ENCODE measurements at regions not wholly inside any gene's neighbourhood (a gene's known extent, or its start where the extent isn't known, plus 50 kb on each side); places are given as distances from the start of the nearest gene placed in this dataset.

- H3K4me1 Mint-ChIP-seq: no peaks in the 10 kb centered on the region
- Histone ChIP-seq H3K27me3 (ENCODE audit: insufficient read depth, low read length) (no peaks in the 10 kb centered on the region), H3K4me1 (ENCODE audit: insufficient read depth, low read length) (no peaks in the 10 kb centered on the region), H3K27ac (ENCODE audit: low read depth, low read length) (no peak overlapping the region), H3K4me3 (ENCODE audit: low read length in 2 of 2) (no peak overlapping the region), H3K36me3 (ENCODE audit: insufficient read depth, low read length) (no peaks in the 10 kb centered on the region), H3K9me3 (ENCODE audit: control insufficient read depth in 1 of 2, low read length in 2 of 2) (no peaks in the 10 kb centered on the region)
- no peak overlapping the region for H3K4me3 Mint-ChIP-seq
- ChIA-PET CTCF (ENCODE audit: partially characterized antibody) (no interaction called here), POLR2A (ENCODE audit: partially characterized antibody) (no interaction called here)
- peaks cover 0 to 10% (median 0%) of the 10 kb centered on the region in 8 donors for H3K9me3 Mint-ChIP-seq
- H3K36me3 Mint-ChIP-seq: no peaks in the 10 kb centered on the region
- H3K27me3 Mint-ChIP-seq: no peaks in the 10 kb centered on the region
- DNase-seq: no peak
- intact Hi-C loops (cut with micrococcal nuclease): no loop called here
- no peak overlapping the region for H3K27ac Mint-ChIP-seq
Observed at GRCh38 chr18:39635192-39635591, 2069.6 kb upstream of the CELF4 start.

GRCh38 chr18:39627936-39628335 lies 2062.3 kb upstream of the CELF4 start:
- intact Hi-C loops (cut with micrococcal nuclease): no loop called here
- Mint-ChIP-seq H3K4me1 (no peaks in the 10 kb centered on the region), H3K36me3 (no peaks in the 10 kb centered on the region), H3K27ac (no peak overlapping the region), H3K4me3 (no peak overlapping the region), H3K27me3 (no peaks in the 10 kb centered on the region), H3K9me3 (peaks cover 0 to 9% (median 1%) of the 10 kb centered on the region in 8 donors)
- no peaks in the 10 kb centered on the region for H3K4me1 ChIP-seq (ENCODE audit: insufficient read depth, low read length)
- DNase-seq: no peak
- H3K9me3 ChIP-seq (ENCODE audit: control insufficient read depth in 1 of 2, low read length in 2 of 2): no peaks in the 10 kb centered on the region
- CTCF ChIA-PET (ENCODE audit: partially characterized antibody): no interaction called here
- H3K4me3 ChIP-seq (ENCODE audit: low read length in 2 of 2): no peak overlapping the region
- H3K27me3 ChIP-seq (ENCODE audit: insufficient read depth, low read length): no peaks in the 10 kb centered on the region
- POLR2A ChIA-PET (ENCODE audit: partially characterized antibody): no interaction called here
- no peaks in the 10 kb centered on the region for H3K36me3 ChIP-seq (ENCODE audit: insufficient read depth, low read length)
- no peak overlapping the region for H3K27ac ChIP-seq (ENCODE audit: low read depth, low read length)

GRCh38 chr18:39624961-39625360 lies 2059.4 kb upstream of the CELF4 start:
- no peak overlapping the region for H3K27ac ChIP-seq (ENCODE audit: low read depth, low read length)
- DNase-seq: no peak
- H3K4me3 ChIP-seq (ENCODE audit: low read length in 2 of 2): no peak overlapping the region
- no peaks in the 10 kb centered on the region for H3K27me3 Mint-ChIP-seq
- no peak overlapping the region for H3K4me3 Mint-ChIP-seq
- H3K9me3 ChIP-seq (ENCODE audit: control insufficient read depth in 1 of 2, low read length in 2 of 2): no peaks in the 10 kb centered on the region
- no peak overlapping the region for H3K27ac Mint-ChIP-seq
- H3K4me1 ChIP-seq (ENCODE audit: insufficient read depth, low read length): no peaks in the 10 kb centered on the region
- H3K9me3 Mint-ChIP-seq: peaks cover 0 to 12% (median 1%) of the 10 kb centered on the region in 8 donors
- no peaks in the 10 kb centered on the region for H3K36me3 ChIP-seq (ENCODE audit: insufficient read depth, low read length)
- intact Hi-C loops (cut with micrococcal nuclease): no loop called here
- no peaks in the 10 kb centered on the region for H3K4me1 Mint-ChIP-seq
- POLR2A ChIA-PET (ENCODE audit: partially characterized antibody): no interaction called here
- CTCF ChIA-PET (ENCODE audit: partially characterized antibody): no interaction called here
- no peaks in the 10 kb centered on the region for H3K36me3 Mint-ChIP-seq
- no peaks in the 10 kb centered on the region for H3K27me3 ChIP-seq (ENCODE audit: insufficient read depth, low read length)

GRCh38 chr18:39622431-39622830 lies 2056.8 kb upstream of the CELF4 start:
- peaks cover 0 to 22% (median 6%) of the 10 kb centered on the region in 8 donors for H3K9me3 Mint-ChIP-seq
- no peak overlapping the region for H3K4me3 ChIP-seq (ENCODE audit: low read length in 2 of 2)
- no peak overlapping the region for H3K27ac Mint-ChIP-seq
- no peaks in the 10 kb centered on the region for H3K27me3 Mint-ChIP-seq
- intact Hi-C loops (cut with micrococcal nuclease): no loop called here
- H3K9me3 ChIP-seq (ENCODE audit: control insufficient read depth in 1 of 2, low read length in 2 of 2): no peaks in the 10 kb centered on the region
- no peak overlapping the region for H3K4me3 Mint-ChIP-seq
- ChIA-PET POLR2A (ENCODE audit: partially characterized antibody) (no interaction called here), CTCF (ENCODE audit: partially characterized antibody) (no interaction called here)
- no peaks in the 10 kb centered on the region for H3K4me1 Mint-ChIP-seq
- no peaks in the 10 kb centered on the region for H3K36me3 ChIP-seq (ENCODE audit: insufficient read depth, low read length)
- no peaks in the 10 kb centered on the region for H3K4me1 ChIP-seq (ENCODE audit: insufficient read depth, low read length)
- DNase-seq: no peak
- no peak overlapping the region for H3K27ac ChIP-seq (ENCODE audit: low read depth, low read length)
- H3K36me3 Mint-ChIP-seq: no peaks in the 10 kb centered on the region
- H3K27me3 ChIP-seq (ENCODE audit: insufficient read depth, low read length): no peaks in the 10 kb centered on the region

GRCh38 chr18:39620551-39621168 lies 2055.1 kb upstream of the CELF4 start:
- H3K4me1 Mint-ChIP-seq: no peaks in the 10 kb centered on the region
- Histone ChIP-seq H3K9me3 (ENCODE audit: control insufficient read depth in 1 of 2, low read length in 2 of 2) (no peaks in the 10 kb centered on the region), H3K27ac (ENCODE audit: low read depth, low read length) (no peak overlapping the region), H3K4me3 (ENCODE audit: low read length in 2 of 2) (no peak overlapping the region), H3K27me3 (ENCODE audit: insufficient read depth, low read length) (no peaks in the 10 kb centered on the region), H3K36me3 (ENCODE audit: insufficient read depth, low read length) (no peaks in the 10 kb centered on the region), H3K4me1 (ENCODE audit: insufficient read depth, low read length) (no peaks in the 10 kb centered on the region)
- DNase-seq: no peak
- H3K27ac Mint-ChIP-seq: no peak overlapping the region
- CTCF ChIA-PET (ENCODE audit: partially characterized antibody): no interaction called here
- no peak overlapping the region for H3K4me3 Mint-ChIP-seq
- no peaks in the 10 kb centered on the region for H3K27me3 Mint-ChIP-seq
- peaks cover 2 to 31% (median 7%) of the 10 kb centered on the region in 8 donors for H3K9me3 Mint-ChIP-seq
- intact Hi-C loops (cut with micrococcal nuclease): no loop called here
- H3K36me3 Mint-ChIP-seq: no peaks in the 10 kb centered on the region
- POLR2A ChIA-PET (ENCODE audit: partially characterized antibody): no interaction called here

GRCh38 chr18:39618265-39619003 lies 2052.8 kb upstream of the CELF4 start:
- intact Hi-C loops (cut with micrococcal nuclease): no loop called here
- Mint-ChIP-seq H3K36me3 (no peaks in the 10 kb centered on the region), H3K4me1 (no peaks in the 10 kb centered on the region), H3K4me3 (no peak overlapping the region), H3K9me3 (peaks cover 5 to 25% (median 7%) of the 10 kb centered on the region in 8 donors), H3K27me3 (no peaks in the 10 kb centered on the region), H3K27ac (no peak overlapping the region)
- Histone ChIP-seq H3K4me3 (ENCODE audit: low read length in 2 of 2) (no peak overlapping the region), H3K27me3 (ENCODE audit: insufficient read depth, low read length) (no peaks in the 10 kb centered on the region), H3K9me3 (ENCODE audit: control insufficient read depth in 1 of 2, low read length in 2 of 2) (no peaks in the 10 kb centered on the region), H3K4me1 (ENCODE audit: insufficient read depth, low read length) (no peaks in the 10 kb centered on the region), H3K27ac (ENCODE audit: low read depth, low read length) (no peak overlapping the region), H3K36me3 (ENCODE audit: insufficient read depth, low read length) (no peaks in the 10 kb centered on the region)
- ChIA-PET CTCF (ENCODE audit: partially characterized antibody) (no interaction called here), POLR2A (ENCODE audit: partially characterized antibody) (no interaction called here)
- DNase-seq: no peak

- peaks cover 0 to 18% (median 6%) of the 10 kb centered on the region in 8 donors for H3K9me3 Mint-ChIP-seq
- H3K4me1 Mint-ChIP-seq: no peaks in the 10 kb centered on the region
- Histone ChIP-seq H3K4me3 (ENCODE audit: low read length in 2 of 2) (no peak overlapping the region), H3K36me3 (ENCODE audit: insufficient read depth, low read length) (no peaks in the 10 kb centered on the region), H3K4me1 (ENCODE audit: insufficient read depth, low read length) (no peaks in the 10 kb centered on the region), H3K9me3 (ENCODE audit: control insufficient read depth in 1 of 2, low read length in 2 of 2) (no peaks in the 10 kb centered on the region), H3K27me3 (ENCODE audit: insufficient read depth, low read length) (no peaks in the 10 kb centered on the region), H3K27ac (ENCODE audit: low read depth, low read length) (no peak overlapping the region)
- no peaks in the 10 kb centered on the region for H3K27me3 Mint-ChIP-seq
- no peak for DNase-seq
- H3K36me3 Mint-ChIP-seq: no peaks in the 10 kb centered on the region
- intact Hi-C loops (cut with micrococcal nuclease): no loop called here
- no peak overlapping the region for H3K27ac Mint-ChIP-seq
- CTCF ChIA-PET (ENCODE audit: partially characterized antibody): no interaction called here
- no peak overlapping the region for H3K4me3 Mint-ChIP-seq
- POLR2A ChIA-PET (ENCODE audit: partially characterized antibody): no interaction called here
Observed at GRCh38 chr18:39611381-39612100, 2045.9 kb upstream of the CELF4 start.

Measured in CD4-positive, alpha-beta memory T cell (primary cell).